Natural killer cell (primary cell): ENCODE measurements at regions not wholly inside any gene's neighbourhood (a gene's known extent, or its start where the extent isn't known, plus 50 kb on each side); places are given as distances from the start of the nearest gene placed in this dataset.

Experiments used
- ATAC-seq, 3 donors: fragments of 150-1000 bp in 2 of 3; fragments of 200-7000 bp in 1 of 3; cut with Tn5 transposase; 1 replicate in 1 of 3; 2 replicates in 2 of 3; pipeline ENCODE4 v1.10.0; 2021; ENCODE audit warnings: mild to moderate bottlenecking in 2 of 3, moderate library complexity in 2 of 3
- DNase-seq, 2 donors: peaks; one replicate each; pipeline versions ENCODE4 v3.0.0 to v3.0.0-alpha.2; 2013 to 2021; ENCODE audit warnings: mixed read lengths in 1 of 2
- H3K27ac ChIP-seq: one replicate; pipeline ENCODE4 v1.5.1; 2013; ENCODE audit warnings: mild to moderate bottlenecking, low read length
- H3K27me3 ChIP-seq: one replicate; pipeline ENCODE4 v1.6.1; 2013; ENCODE audit warnings: low read length; ENCODE audit not compliant: control insufficient read depth, insufficient read depth
- H3K36me3 ChIP-seq: one replicate; pipeline ENCODE4 v1.6.1; 2013; ENCODE audit warnings: low read length; ENCODE audit not compliant: control insufficient read depth, insufficient read depth
- H3K4me1 ChIP-seq: one replicate; pipeline ENCODE4 v1.6.1; 2013; ENCODE audit warnings: low read length; ENCODE audit not compliant: control insufficient read depth, insufficient read depth
- H3K4me3 ChIP-seq: one replicate; pipeline ENCODE4 v1.5.1; 2013; ENCODE audit warnings: low read length
- H3K9me3 ChIP-seq: one replicate; pipeline ENCODE4 v1.6.1; 2013; ENCODE audit warnings: low read length; ENCODE audit not compliant: control insufficient read depth, insufficient read depth
- H3K27ac Mint-ChIP-seq, 2 donors: one replicate each; pipeline ENCODE4 v1.8.0; 2022; ENCODE audit warnings: mild to moderate bottlenecking in 2 of 2, mixed read lengths in 2 of 2, moderate library complexity in 1 of 2
- H3K27me3 Mint-ChIP-seq, 2 donors: one replicate each; pipeline ENCODE4 v1.8.0; 2022; ENCODE audit warnings: low read depth in 2 of 2, mixed read lengths in 2 of 2
- H3K36me3 Mint-ChIP-seq: one replicate; pipeline ENCODE4 v1.8.0; 2022; ENCODE audit warnings: mixed read lengths
- H3K4me1 Mint-ChIP-seq, 2 donors: one replicate each; pipeline ENCODE4 v1.8.0; 2022; ENCODE audit warnings: mixed read lengths in 2 of 2
- H3K4me3 Mint-ChIP-seq: one replicate; pipeline ENCODE4 v1.8.0; 2022; ENCODE audit warnings: mild to moderate bottlenecking, moderate library complexity, mixed read lengths
- H3K9me3 Mint-ChIP-seq, 2 donors: one replicate each; pipeline ENCODE4 v1.8.0; 2022; ENCODE audit warnings: mixed read lengths in 2 of 2
- WGBS: methylation state at CpG from one replicate; pipeline ENCODE4 v1.1.7; 2013; ENCODE audit warnings: missing lambda C conversion rate; ENCODE audit not compliant: insufficient coverage; 5-methylcytosine and 5-hydroxymethylcytosine counted together
- intact Hi-C: fragments of 100-400 bp; cut with micrococcal nuclease; formaldehyde crosslinking; loops from one replicate; pipeline ENCODE4 v1.14.2; 2022
- TF ChIP-seq, protein P1 (sequence below): fragments of 200-600 bp; IDR thresholded peaks from one replicate; pipeline ENCODE4 v1.8.0; 2022; ENCODE audit warnings: antibody characterized with exemption

DNA sequence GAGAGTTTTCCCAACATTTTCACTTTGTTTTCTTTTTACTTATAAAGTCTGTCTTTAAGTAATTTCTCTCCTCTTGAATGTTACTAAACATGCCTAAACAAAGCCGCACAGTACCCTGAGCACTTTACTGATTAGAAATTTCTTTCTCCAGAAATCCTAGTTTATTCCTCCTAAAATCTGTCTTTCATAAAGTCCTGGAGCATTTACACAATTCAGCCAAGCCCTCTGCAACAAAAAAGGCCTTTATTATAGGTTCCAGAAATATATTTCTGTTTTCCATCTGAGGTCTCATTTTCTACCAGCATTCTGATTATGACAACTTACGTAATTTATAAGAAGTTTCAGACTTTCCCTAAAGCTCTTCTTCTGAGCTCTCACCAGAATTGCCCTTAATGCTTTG, 549.5 kb upstream of the OLFM3 start:
- Mint-ChIP-seq H3K27ac (no peak overlapping the region), H3K9me3 (peaks cover 7 to 8% of the 10 kb centered on the region in 2 donors), H3K4me3 (no peak overlapping the region), H3K4me1 (no peaks in the 10 kb centered on the region), H3K36me3 (no peaks in the 10 kb centered on the region), H3K27me3 (no peaks in the 10 kb centered on the region)
- no peak overlapping the region for H3K4me3 ChIP-seq
- H3K27ac ChIP-seq, result no peak overlapping the region
- H3K4me1 ChIP-seq, result no peaks in the 10 kb centered on the region
- TF ChIP-seq, protein P1, sequence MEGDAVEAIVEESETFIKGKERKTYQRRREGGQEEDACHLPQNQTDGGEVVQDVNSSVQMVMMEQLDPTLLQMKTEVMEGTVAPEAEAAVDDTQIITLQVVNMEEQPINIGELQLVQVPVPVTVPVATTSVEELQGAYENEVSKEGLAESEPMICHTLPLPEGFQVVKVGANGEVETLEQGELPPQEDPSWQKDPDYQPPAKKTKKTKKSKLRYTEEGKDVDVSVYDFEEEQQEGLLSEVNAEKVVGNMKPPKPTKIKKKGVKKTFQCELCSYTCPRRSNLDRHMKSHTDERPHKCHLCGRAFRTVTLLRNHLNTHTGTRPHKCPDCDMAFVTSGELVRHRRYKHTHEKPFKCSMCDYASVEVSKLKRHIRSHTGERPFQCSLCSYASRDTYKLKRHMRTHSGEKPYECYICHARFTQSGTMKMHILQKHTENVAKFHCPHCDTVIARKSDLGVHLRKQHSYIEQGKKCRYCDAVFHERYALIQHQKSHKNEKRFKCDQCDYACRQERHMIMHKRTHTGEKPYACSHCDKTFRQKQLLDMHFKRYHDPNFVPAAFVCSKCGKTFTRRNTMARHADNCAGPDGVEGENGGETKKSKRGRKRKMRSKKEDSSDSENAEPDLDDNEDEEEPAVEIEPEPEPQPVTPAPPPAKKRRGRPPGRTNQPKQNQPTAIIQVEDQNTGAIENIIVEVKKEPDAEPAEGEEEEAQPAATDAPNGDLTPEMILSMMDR, result no peak
- no peaks in the 10 kb centered on the region for H3K36me3 ChIP-seq
- intact Hi-C loops, result no loop called here
- no peaks in the 10 kb centered on the region for H3K27me3 ChIP-seq
- no peak for DNase-seq
- no peaks in the 10 kb centered on the region for H3K9me3 ChIP-seq
- 100% methylated on average over 2 of the region's 2 CpGs for WGBS
- no peak for ATAC-seq

DNA sequence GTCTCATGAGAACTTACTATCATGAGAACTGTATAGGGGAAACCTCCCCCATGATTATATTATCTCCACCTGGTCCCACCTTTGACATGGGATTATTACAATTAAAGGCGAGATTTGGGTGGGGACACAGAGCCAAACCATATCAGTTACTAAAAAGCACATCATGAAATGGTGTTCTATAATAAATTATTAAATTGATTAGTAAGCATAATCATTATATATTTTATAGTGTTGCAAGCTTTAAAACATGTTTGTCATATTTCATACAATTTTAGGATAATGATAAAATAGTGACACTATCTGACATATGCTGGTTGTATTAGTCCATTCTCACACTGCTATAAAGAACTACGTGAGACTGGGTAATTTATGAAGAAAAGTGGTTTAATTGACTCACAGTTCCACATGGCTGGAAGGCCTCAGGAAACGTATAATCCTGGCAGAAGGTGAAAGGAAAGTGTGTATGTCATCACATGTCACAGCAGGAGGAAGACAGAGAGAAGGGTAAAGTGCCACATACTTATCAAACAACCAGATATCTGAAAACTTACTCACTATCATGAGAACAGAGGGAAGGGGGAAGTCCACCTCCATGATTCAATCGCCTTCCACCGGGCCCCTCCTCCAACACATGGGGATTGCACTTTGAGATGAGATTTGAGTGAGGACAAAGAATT, 539.2 kb upstream of the OLFM3 start:
- Mint-ChIP-seq H3K4me3 (no peak overlapping the region), H3K9me3 (peaks cover 16 to 19% of the 10 kb centered on the region in 2 donors), H3K27me3 (no peaks in the 10 kb centered on the region), H3K36me3 (no peaks in the 10 kb centered on the region), H3K4me1 (no peaks in the 10 kb centered on the region), H3K27ac (no peak overlapping the region)
- H3K4me3 ChIP-seq, result no peak overlapping the region
- intact Hi-C loops, result no loop called here
- 92% methylated on average over 2 of the region's 5 CpGs for WGBS
- ATAC-seq (no peak), DNase-seq (no peak)
- no peaks in the 10 kb centered on the region for H3K36me3 ChIP-seq
- no peaks in the 10 kb centered on the region for H3K9me3 ChIP-seq
- H3K27me3 ChIP-seq, result no peaks in the 10 kb centered on the region
- TF ChIP-seq, protein P1, result no peak
- H3K4me1 ChIP-seq, result no peaks in the 10 kb centered on the region
- no peak overlapping the region for H3K27ac ChIP-seq

DNA sequence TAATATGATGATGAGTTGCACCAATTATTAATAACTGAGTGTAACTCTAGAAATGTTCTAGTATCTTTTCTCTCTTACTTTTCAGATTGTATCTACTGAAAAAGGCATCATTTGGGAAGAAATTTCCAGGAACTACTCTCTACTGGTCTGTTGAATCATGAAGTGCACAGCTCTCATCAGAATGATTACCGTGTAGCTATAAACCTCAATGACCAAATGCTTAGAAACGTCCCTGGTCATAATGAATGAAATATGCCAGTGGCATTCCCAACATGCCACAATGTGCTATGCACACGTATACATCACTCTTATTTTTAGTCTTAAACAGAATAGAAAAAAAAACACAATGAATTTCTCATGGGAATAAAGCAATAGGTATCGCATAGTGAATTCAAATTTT, 534.3 kb upstream of the OLFM3 start:
- Histone ChIP-seq H3K27me3 (no peaks in the 10 kb centered on the region), H3K4me1 (no peaks in the 10 kb centered on the region), H3K36me3 (no peaks in the 10 kb centered on the region), H3K9me3 (no peaks in the 10 kb centered on the region), H3K4me3 (no peak overlapping the region), H3K27ac (no peak overlapping the region)
- no peak for ATAC-seq
- no peaks in the 10 kb centered on the region for H3K27me3 Mint-ChIP-seq
- H3K4me1 Mint-ChIP-seq, result no peaks in the 10 kb centered on the region
- no peak overlapping the region for H3K4me3 Mint-ChIP-seq
- TF ChIP-seq, protein P1, result no peak
- no peaks in the 10 kb centered on the region for H3K36me3 Mint-ChIP-seq
- intact Hi-C loops, result no loop called here
- peaks cover 10 to 13% of the 10 kb centered on the region in 2 donors for H3K9me3 Mint-ChIP-seq
- no peak overlapping the region for H3K27ac Mint-ChIP-seq
- no peak for DNase-seq
- WGBS, result 75% methylated on average over 3 of the region's 4 CpGs

DNA sequence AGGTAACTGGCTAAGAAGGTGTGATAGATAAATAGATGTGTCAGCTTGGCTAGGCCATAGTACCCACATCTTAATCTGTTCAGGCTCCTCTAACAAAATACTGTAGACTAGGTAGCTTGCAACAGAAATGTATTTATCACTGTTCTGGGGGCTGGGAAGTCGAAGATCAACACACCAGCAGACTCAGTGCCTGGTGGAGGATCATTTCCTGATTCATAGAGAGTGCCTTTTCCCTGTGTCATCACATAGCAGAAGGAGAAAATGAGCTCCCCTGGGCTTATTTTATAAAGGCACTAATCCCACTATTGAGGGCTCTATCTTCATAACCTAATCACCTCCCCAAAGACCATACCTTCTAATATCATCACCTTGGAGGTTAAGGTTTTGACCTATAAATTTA, 532.7 kb upstream of the OLFM3 start:
- no peaks in the 10 kb centered on the region for H3K27me3 Mint-ChIP-seq
- Histone ChIP-seq H3K9me3 (no peaks in the 10 kb centered on the region), H3K4me1 (no peaks in the 10 kb centered on the region), H3K4me3 (no peak overlapping the region), H3K27me3 (no peaks in the 10 kb centered on the region), H3K36me3 (no peaks in the 10 kb centered on the region), H3K27ac (no peak overlapping the region)
- peaks cover 10 to 13% of the 10 kb centered on the region in 2 donors for H3K9me3 Mint-ChIP-seq
- H3K36me3 Mint-ChIP-seq, result no peaks in the 10 kb centered on the region
- ATAC-seq (no peak), DNase-seq (no peak)
- H3K4me1 Mint-ChIP-seq, result no peaks in the 10 kb centered on the region
- H3K27ac Mint-ChIP-seq, result no peak overlapping the region
- H3K4me3 Mint-ChIP-seq, result no peak overlapping the region
- intact Hi-C loops, result no loop called here
- WGBS, result 73% methylated on average over 1 of the region's 1 CpG
- TF ChIP-seq, protein P1, result no peak
